ENCODE measurements at regions not wholly inside any gene's neighbourhood (a gene's known extent, or its start where the extent isn't known, plus 50 kb on each side); places are given as distances from the start of the nearest gene placed in this dataset.

- no peak for DNase-seq
Measured at GRCh38 chr16:24414534-24414933, 124.8 kb upstream of the RBBP6 start.

GRCh38 chr16:24418733-24419132 is 120.6 kb upstream of the RBBP6 start:
- no peak for DNase-seq

GRCh38 chr16:24423312-24423711 is 116.1 kb upstream of the RBBP6 start:
- DNase-seq = no peak

GRCh38 chr16:24424364-24424763 is 115.0 kb upstream of the RBBP6 start:
- DNase-seq = no peak

GRCh38 chr16:24427840-24428239 is 111.5 kb upstream of the RBBP6 start:
- DNase-seq = no peak

GRCh38 chr16:24428756-24429155 is 110.6 kb upstream of the RBBP6 start:
- no peak for DNase-seq

GRCh38 chr16:24430954-24431760 is 108.2 kb upstream of the RBBP6 start:
- no peak for DNase-seq

- DNase-seq = no peak
Measured at GRCh38 chr16:24433706-24434105, 105.7 kb upstream of the RBBP6 start.

- no peak for DNase-seq
Measured at GRCh38 chr16:24440306-24440705, 99.1 kb upstream of the RBBP6 start.

GRCh38 chr16:24442631-24443030 is 96.7 kb upstream of the RBBP6 start:
- DNase-seq = no peak

GRCh38 chr16:24445216-24445615 is 94.2 kb upstream of the RBBP6 start:
- no peak for DNase-seq

GRCh38 chr16:24446189-24446588 is 93.2 kb upstream of the RBBP6 start:
- no peak for DNase-seq

- DNase-seq = no peak
Measured at GRCh38 chr16:24452724-24453123, 86.6 kb upstream of the RBBP6 start.

- peak; percentile 46 for DNase-seq
Measured at GRCh38 chr16:24463196-24463945, 76.0 kb upstream of the RBBP6 start.

- no peak for DNase-seq
Measured at GRCh38 chr16:24471561-24472350, 67.6 kb upstream of the RBBP6 start.

- DNase-seq = no peak
Measured at GRCh38 chr16:24477492-24477891, 61.9 kb upstream of the RBBP6 start.

- no peak for DNase-seq
Measured at GRCh38 chr16:24478401-24478800, 61.0 kb upstream of the RBBP6 start.

- no peak for DNase-seq
Measured at GRCh38 chr16:24482681-24483202, 56.6 kb upstream of the RBBP6 start.

GRCh38 chr16:24488045-24488444 is 51.3 kb upstream of the RBBP6 start:
- no peak for DNase-seq
